Urinary bladder (tissue), 3 donors: ENCODE measurements at regions not wholly inside any gene's neighbourhood (a gene's known extent, or its start where the extent isn't known, plus 50 kb on each side); places are given as distances from the start of the nearest gene placed in this dataset.
"Not testable (repeated sequence)": the region's sequence is repeated elsewhere in the genome, so short reads cannot be mapped to it uniquely, and the experiment has no call there.

Experiments used
- DNase-seq: peaks from one replicate; pipeline ENCODE4 v3.0.0-alpha.2; 2015; ENCODE audit errors: extremely low spot score
- H3K27ac ChIP-seq: one replicate; pipeline ENCODE4 v1.5.1; 2013; ENCODE audit warnings: low read depth, mild to moderate bottlenecking, moderate library complexity
- H3K36me3 ChIP-seq: one replicate; pipeline ENCODE4 v1.6.1; 2013; ENCODE audit warnings: mild to moderate bottlenecking, moderate library complexity; ENCODE audit not compliant: insufficient read depth
- H3K4me1 ChIP-seq: one replicate; pipeline ENCODE4 v1.6.1; 2013; ENCODE audit warnings: mild to moderate bottlenecking, moderate library complexity; ENCODE audit not compliant: insufficient read depth
- H3K4me3 ChIP-seq: one replicate; pipeline ENCODE4 v1.5.1; 2013; ENCODE audit warnings: low read depth, low read length
- WGBS: extraction: QIAGEN DNeasy Blood & Tissue Kit; methylation state at CpG from one replicate; pipeline ENCODE4 v1.1.7; 2013; 5-methylcytosine and 5-hydroxymethylcytosine counted together
- donor health status: healthy with polysubstance abuse.
- donor health status: healthy.

DNA sequence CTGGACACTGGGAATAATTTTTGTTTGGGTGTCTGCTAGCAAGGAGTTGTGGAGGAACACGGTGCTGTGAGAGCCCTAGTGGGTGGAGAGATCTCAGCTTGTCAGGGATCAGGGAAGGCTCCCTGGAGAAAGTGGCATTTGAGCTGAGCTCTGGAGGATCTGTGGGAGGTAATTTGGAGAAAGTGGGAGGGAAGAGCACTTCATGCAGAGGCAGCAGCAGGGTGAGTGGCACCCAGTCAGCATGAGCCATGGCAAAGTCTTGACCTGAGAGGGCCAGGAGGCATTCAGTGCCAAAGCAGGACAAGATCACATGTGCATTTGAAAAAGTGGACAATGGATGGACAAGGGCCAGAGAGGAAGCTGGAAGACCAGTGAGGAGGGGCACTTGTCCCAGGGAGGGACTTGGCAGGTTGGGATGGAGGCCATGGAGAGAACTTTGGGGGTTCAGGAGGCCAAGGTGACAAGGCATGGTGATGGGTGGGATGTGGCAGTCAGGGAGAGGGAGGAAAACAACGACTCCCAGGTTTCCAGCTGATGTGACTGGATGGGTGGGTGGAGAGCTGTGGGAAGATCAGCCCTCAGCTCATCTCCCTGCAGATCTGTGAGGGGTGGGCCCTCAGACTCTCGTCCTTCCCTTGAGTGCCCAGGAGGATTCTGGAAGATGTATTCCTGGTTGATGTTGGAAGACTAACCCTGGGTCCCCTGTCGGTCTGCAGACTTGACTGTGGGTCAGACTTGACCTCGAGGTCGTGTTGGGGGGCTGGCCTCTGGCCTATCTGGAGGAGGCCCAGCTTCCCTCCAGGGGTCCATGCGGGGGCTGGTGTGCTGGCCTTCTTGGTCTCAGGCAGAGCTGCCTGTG is 68.9 kb upstream of the PITX1 start:
- no peaks in the 10 kb centered on the region for H3K4me1 ChIP-seq
- DNase-seq, result no peak
- H3K27ac ChIP-seq, result no peak overlapping the region
- H3K4me3 ChIP-seq, result no peak overlapping the region
- WGBS, result 63% methylated on average over 7 of the region's 7 CpGs
- H3K36me3 ChIP-seq, result no peaks in the 10 kb centered on the region

DNA sequence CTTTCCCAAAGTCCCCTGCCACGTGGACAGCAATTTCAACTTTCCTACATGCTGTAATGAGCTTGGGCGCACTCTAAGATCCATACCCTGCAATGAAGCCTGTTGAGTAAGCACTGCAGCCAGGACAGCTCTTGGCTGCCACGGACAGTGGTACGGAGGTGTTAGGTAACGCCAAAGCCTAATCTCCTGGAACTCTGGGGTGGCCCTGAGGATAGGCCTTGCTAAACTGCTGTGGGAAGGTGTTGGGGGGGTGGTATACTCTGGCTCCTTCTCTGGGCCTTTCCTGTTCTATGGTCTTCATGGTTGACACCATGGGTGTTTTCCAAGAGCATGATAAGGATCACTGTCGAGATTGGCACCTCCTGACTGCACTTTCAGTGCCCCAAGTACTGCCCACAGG is 66.4 kb upstream of the PITX1 start:
- 91% methylated on average over 6 of the region's 6 CpGs for WGBS
- Histone ChIP-seq H3K36me3 (no peaks in the 10 kb centered on the region), H3K27ac (no peak overlapping the region), H3K4me3 (no peak overlapping the region), H3K4me1 (no peaks in the 10 kb centered on the region)
- no peak for DNase-seq

DNA sequence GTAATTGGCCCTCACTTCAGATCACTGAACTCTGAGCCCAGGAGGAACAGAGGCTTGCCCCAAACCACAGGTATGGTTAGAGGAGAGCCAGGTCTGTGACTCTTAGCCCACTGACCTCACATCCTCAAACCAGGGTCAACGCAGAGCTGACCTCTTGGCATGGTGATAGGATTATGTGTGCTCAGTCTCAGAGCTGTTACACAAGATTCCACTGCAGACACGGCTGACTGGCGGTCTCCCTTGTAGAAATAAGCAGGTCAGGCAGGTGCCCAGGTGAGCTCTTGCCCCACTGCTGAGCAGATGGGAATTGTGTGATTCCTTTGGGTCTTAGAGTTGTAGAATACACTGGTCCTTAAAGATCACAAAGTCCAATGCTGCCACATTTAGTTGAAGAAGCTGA is 66.0 kb upstream of the PITX1 start:
- Histone ChIP-seq H3K4me3 (no peak overlapping the region), H3K4me1 (no peaks in the 10 kb centered on the region), H3K36me3 (no peaks in the 10 kb centered on the region), H3K27ac (no peak overlapping the region)
- DNase-seq, result no peak
- 91% methylated on average over 3 of the region's 3 CpGs for WGBS

DNA sequence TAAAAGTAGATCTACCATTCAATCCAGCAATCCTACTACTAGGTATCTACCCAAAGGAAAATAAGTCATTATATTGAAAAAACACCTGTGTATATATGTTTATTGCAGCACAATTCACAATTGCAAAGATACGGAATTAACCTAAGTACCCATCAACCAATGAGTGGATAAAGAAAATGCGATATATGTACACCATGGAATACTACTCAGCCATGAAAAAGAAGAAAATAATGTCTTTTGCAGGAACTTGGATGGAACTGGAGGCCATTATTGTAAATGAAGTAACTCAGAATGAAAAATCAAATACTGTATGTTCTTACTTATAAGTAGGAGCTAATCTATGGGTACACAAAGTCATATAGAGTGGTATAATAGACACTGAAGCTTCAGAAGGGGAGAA is 63.4 kb upstream of the PITX1 start:
- Histone ChIP-seq H3K4me1 (no peaks in the 10 kb centered on the region), H3K36me3 (no peaks in the 10 kb centered on the region), H3K4me3 (no peak overlapping the region), H3K27ac (no peak overlapping the region)
- DNase-seq, result no peak
- 97% methylated on average over 2 of the region's 2 CpGs for WGBS

DNA sequence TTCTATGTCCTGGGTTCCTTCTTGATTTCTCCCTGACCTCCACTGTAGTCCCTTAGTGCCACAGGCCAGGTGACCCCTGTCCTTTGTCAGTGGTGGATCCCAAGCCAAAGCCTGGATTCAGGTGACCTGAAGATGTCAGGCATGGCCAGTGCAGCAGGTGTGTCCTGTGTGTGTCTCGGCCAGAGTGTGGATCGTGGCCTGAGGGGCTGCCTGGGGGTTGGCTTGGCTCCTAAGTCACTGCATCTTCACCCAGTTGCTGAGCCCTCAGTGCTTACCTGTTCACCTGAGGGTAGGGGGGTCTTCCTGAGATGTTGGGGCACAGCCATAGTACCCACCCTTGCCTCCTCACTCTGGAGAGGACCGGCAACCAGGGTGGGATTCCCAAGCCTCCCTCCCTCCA is 61.8 kb upstream of the PITX1 start:
- H3K36me3 ChIP-seq, result no peaks in the 10 kb centered on the region
- no peak overlapping the region for H3K27ac ChIP-seq
- no peak for DNase-seq
- 91% methylated on average over 3 of the region's 3 CpGs for WGBS
- H3K4me3 ChIP-seq, result no peak overlapping the region
- no peaks in the 10 kb centered on the region for H3K4me1 ChIP-seq

DNA sequence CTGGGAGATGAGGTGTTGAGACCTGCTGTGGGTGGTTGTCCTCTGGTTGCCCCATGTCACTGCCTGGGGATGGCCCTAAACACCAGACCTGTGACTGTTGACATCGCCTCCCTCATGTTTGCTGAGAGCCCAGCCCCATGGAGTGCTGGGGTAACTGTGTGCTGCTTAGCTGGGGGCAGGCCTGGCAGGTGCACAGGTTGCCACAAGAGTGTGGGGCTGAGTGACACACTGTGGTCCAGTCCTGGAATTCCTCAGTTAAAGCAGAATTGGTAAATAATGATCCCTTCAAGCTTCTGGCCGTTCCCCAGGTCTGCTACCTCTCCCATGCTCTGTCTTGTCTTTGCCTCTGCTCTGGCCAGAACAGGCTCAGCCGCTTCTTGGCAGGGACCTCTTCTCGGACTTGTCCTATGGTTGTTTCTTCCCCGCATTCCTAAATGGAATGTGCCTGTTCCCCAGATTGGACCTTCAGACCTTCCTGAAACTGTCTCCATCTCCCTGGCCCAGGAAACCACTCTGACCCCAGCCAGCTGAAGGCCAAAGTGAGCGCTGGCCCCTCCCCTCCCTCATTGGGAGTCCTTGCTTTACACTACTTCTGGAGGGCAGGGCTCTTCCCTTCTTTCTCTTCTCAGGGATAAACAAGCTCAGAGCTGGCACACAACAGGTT is 61.2 kb upstream of the PITX1 start:
- Histone ChIP-seq H3K4me3 (no peak overlapping the region), H3K4me1 (no peaks in the 10 kb centered on the region), H3K36me3 (no peaks in the 10 kb centered on the region), H3K27ac (no peak overlapping the region)
- 49% methylated on average over 6 of the region's 6 CpGs for WGBS
- DNase-seq, result no peak

DNA sequence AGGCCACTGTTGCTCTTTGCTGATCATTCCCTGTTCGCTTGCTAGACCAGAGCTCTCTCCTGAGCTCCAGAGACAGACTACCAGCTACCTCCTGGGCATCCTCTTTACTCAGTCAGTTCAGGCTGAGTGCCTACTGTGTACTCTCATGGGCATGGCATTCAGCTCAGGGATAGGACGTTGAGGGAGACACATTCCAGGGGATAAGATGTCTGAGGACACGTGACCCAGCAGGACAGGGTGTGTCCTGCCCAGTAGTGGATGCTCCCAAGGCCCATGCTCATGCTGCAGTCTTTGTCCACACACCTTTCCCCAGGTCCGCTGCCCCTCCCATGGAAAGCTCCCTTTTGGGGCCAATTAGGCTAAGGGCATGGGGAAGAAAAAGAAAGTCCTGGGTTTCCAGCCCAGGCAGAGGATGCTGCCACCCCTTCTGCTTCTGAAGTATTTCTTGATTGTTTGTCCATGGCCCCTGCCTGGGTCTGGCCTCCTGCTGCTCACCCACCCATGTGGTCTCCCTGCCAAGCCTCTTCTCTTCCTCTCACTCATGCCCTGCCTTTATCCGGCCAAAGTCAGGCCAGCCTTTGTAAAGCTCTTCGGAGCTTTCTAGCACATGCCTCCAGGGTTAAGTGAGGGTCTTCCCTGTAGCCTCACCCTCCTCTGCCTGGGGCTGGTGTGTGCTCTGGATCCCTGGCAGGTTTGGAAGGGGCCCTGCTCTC is 60.5 kb upstream of the PITX1 start:
- no peaks in the 10 kb centered on the region for H3K4me1 ChIP-seq
- 84% methylated on average over 6 of the region's 6 CpGs for WGBS
- H3K27ac ChIP-seq, result no peak overlapping the region
- DNase-seq, result no peak
- H3K4me3 ChIP-seq, result no peak overlapping the region
- H3K36me3 ChIP-seq, result no peaks in the 10 kb centered on the region

DNA sequence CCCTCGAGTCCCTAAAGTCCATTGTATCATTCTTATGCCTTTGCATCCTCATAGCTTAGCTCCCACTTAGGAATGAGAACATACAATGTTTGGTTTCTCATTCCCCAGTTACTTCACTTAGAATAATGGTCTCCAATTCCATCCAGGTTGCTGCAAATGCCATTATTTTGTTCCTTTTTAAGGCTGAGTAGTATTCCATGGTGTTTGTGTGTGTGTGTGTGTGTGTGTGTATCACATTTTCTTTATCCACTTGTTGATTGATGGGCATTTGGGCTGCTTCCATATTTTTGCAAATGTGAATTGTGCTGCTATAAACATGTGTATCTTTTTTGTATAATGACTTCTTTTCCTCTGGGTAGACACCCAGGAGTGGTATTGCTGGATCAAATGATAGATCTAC is 59.5 kb upstream of the PITX1 start:
- H3K4me1 ChIP-seq, DNase-seq, H3K4me3 ChIP-seq, H3K27ac ChIP-seq, H3K36me3 ChIP-seq: not testable (repeated sequence)
- WGBS, result 92% methylated on average over 1 of the region's 1 CpG

DNA sequence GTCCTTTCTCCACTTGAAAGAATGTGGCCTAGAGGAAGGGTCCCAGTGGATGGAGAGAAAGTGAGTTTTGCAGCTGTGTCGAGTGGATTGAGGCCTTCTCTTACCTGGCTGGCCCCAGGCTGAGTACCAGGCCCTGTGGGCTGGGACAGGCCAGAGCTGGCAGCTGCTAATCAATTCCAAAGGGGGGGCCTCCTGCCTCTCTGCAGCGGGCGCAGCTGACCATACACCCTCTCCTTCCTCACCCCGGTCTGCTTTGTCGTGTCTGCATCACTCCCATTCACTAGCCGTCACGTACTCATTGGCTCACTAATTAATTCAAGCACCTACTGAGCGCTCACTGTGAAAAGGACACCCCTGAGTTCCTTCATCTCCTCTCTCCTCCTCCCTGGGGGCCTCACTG is 58.4 kb upstream of the PITX1 start:
- WGBS, result 88% methylated on average over 8 of the region's 8 CpGs
- Histone ChIP-seq H3K4me3 (no peak overlapping the region), H3K27ac (no peak overlapping the region), H3K4me1 (no peaks in the 10 kb centered on the region), H3K36me3 (no peaks in the 10 kb centered on the region)
- no peak for DNase-seq

DNA sequence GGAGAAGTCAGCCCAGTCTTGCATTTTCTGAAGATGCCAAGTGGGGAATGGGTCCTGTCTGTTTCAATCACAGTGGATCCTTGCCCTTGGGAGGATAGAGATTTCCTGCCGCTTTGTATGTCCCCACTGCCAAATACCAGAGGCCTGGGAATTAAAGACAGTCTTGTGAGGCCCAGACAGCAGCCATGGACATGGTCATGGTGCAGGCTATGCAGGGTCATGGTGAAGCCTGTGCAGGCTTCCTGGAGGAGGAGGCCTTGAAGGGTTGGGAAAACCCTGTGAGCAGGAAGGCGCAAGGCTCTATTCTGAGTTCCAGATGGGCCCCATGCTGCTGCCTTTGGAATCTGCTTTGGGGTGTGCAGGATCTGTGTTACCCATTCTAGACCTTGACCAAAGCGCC is 57.3 kb upstream of the PITX1 start:
- H3K4me1 ChIP-seq, result no peaks in the 10 kb centered on the region
- H3K4me3 ChIP-seq, result no peak overlapping the region
- H3K36me3 ChIP-seq, result no peaks in the 10 kb centered on the region
- WGBS, result 99% methylated on average over 3 of the region's 3 CpGs
- DNase-seq, result no peak
- no peak overlapping the region for H3K27ac ChIP-seq

DNA sequence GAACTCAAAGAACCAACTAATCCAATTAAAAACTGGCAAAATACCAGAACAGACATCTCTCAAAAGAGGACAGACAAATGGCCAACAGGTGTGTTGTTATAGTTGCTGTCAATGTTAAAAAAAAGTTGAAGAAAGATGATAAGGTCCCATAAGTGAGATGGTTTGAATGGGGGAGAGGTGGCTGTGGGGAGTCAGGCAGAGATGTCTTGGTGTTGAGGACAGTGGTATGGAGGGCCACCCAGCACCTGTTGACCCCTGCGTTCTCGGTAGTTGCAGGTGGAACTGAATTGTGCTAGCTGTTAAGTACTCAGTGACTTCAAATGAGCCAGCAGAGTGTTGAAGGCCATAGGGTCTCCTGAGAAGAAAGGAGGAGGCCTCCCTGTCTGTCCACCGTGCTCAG is 55.9 kb upstream of the PITX1 start:
- no peak overlapping the region for H3K27ac ChIP-seq
- no peak overlapping the region for H3K4me3 ChIP-seq
- H3K4me1 ChIP-seq, result no peaks in the 10 kb centered on the region
- 90% methylated on average over 3 of the region's 3 CpGs for WGBS
- no peak for DNase-seq
- H3K36me3 ChIP-seq, result no peaks in the 10 kb centered on the region

DNA sequence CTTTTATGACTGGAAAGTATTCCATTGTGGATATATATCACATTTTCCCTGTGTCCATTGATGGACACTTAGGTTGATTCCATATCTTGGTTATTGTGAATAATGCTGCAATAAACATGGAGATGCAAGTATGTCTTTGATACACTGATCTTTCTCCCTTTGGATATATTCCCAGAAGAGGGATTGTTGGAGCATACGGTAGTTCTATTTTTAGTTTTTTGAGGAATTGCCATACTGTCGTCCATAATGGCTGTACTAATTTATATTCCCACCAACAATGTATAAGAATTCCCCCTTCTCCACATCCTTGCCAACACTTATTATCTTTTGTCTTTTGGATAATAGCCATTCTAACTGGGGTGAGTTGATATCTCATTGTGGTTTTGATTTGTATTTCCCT is 54.9 kb upstream of the PITX1 start:
- DNase-seq, result no peak
- Histone ChIP-seq H3K4me3 (no peak overlapping the region), H3K27ac (no peak overlapping the region), H3K4me1 (no peaks in the 10 kb centered on the region), H3K36me3 (no peaks in the 10 kb centered on the region)
- WGBS, result 15% methylated on average over 2 of the region's 2 CpGs

DNA sequence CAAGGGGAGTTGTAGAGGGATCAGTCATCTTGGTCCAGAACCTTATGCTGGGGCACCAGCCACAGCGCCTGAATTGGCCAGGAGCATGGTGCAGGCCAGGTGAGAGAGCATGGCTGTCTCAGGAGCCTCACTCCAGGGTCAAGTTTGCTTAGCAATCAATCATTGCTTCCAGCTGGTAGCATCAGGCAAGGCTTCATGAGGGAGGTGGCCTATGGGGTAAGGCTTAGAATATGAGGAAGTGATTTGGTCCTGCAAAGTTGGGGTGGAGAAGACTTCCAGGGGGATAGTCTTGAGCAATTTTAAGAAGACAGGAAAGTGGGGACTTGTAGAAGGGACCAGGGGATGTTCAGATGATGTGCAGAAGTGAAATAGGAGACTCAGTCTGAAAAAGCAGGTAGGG is 53.9 kb upstream of the PITX1 start:
- no peak overlapping the region for H3K4me3 ChIP-seq
- H3K27ac ChIP-seq, result no peak overlapping the region
- no peaks in the 10 kb centered on the region for H3K4me1 ChIP-seq
- H3K36me3 ChIP-seq, result no peaks in the 10 kb centered on the region
- WGBS, result 100% methylated on average over 1 of the region's 1 CpG
- DNase-seq, result no peak
